Activated T-cell treated with anti-CD3 and anti-CD28 coated beads, Interleukin-2, amount 50 U/mL, for 4 hours (primary cell): ENCODE measurements at regions not wholly inside any gene's neighbourhood (a gene's known extent, or its start where the extent isn't known, plus 50 kb on each side); places are given as distances from the start of the nearest gene placed in this dataset.

Experiments used
- ATAC-seq, 2 donors: fragments of 200-7000 bp; cut with Tn5 transposase; one replicate each; pipeline ENCODE4 v1.10.0; 2021
- DNase-seq: peaks from one replicate; pipeline ENCODE4 v3.0.0-alpha.2; 2020
- H3K27me3 Mint-ChIP-seq: one replicate; pipeline ENCODE4 v1.8.0; 2021; ENCODE audit warnings: low read depth, mixed read lengths
- H3K36me3 Mint-ChIP-seq: one replicate; pipeline ENCODE4 v1.8.0; 2022; ENCODE audit warnings: mixed read lengths; ENCODE audit not compliant: insufficient read depth
- H3K4me1 Mint-ChIP-seq: one replicate; pipeline ENCODE4 v1.8.0; 2021; ENCODE audit warnings: low read depth, mixed read lengths
- H3K4me3 Mint-ChIP-seq: one replicate; pipeline ENCODE4 v1.8.0; 2021; ENCODE audit warnings: mild to moderate bottlenecking, moderate library complexity, mixed read lengths
- H3K9me3 Mint-ChIP-seq: one replicate; pipeline ENCODE4 v1.8.0; 2021; ENCODE audit warnings: mixed read lengths

GRCh38 chr3:31140470-31140869, 246.0 kb upstream of the GADL1 start:
- Mint-ChIP-seq H3K36me3 (no peaks in the 10 kb centered on the region), H3K9me3 (no peaks in the 10 kb centered on the region), H3K4me1 (no peaks in the 10 kb centered on the region), H3K4me3 (no peak overlapping the region), H3K27me3 (no peaks in the 10 kb centered on the region)
- DNase-seq (no peak), ATAC-seq (no peak)

- H3K4me1 Mint-ChIP-seq: no peaks in the 10 kb centered on the region
- ATAC-seq: no peak
- no peaks in the 10 kb centered on the region for H3K36me3 Mint-ChIP-seq
- H3K9me3 Mint-ChIP-seq: peaks cover 3% of the 10 kb centered on the region
- no peaks in the 10 kb centered on the region for H3K27me3 Mint-ChIP-seq
- H3K4me3 Mint-ChIP-seq: no peak overlapping the region
- DNase-seq: no peak
These were observed 247.7 kb upstream of the GADL1 start for GRCh38 chr3:31142139-31142538.

- Mint-ChIP-seq H3K4me1 (no peaks in the 10 kb centered on the region), H3K4me3 (no peak overlapping the region), H3K27me3 (no peaks in the 10 kb centered on the region), H3K36me3 (no peaks in the 10 kb centered on the region), H3K9me3 (peaks cover 3% of the 10 kb centered on the region)
- DNase-seq (no peak), ATAC-seq (no peak)
These were observed 248.1 kb upstream of the GADL1 start for GRCh38 chr3:31142543-31142942.

DNA sequence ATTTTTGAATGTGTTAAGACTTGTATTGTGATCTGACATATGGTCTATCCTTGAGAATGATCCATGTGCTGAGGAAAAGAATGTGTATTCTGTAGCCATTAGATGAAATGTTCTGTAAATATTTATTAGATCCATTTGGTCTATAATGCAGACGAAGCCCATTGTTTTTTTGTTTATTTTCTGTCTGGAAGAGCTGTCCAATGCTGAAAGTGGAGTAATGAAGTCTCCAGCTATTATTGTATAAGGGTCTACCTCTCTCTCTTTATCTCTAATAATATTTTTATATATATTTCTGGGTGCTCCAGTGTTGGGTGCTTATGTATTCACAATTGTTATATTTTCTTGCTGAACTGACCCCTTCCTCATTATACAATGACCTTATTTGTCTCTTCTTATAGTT, 250.6 kb upstream of the GADL1 start:
- H3K36me3 Mint-ChIP-seq: peaks cover 2% of the 10 kb centered on the region
- no peak overlapping the region for H3K4me3 Mint-ChIP-seq
- DNase-seq (no peak), ATAC-seq (no peak)
- peaks cover 13% of the 10 kb centered on the region for H3K9me3 Mint-ChIP-seq
- no peaks in the 10 kb centered on the region for H3K4me1 Mint-ChIP-seq
- H3K27me3 Mint-ChIP-seq: no peaks in the 10 kb centered on the region

GRCh38 chr3:31147550-31147949, 253.1 kb upstream of the GADL1 start:
- Mint-ChIP-seq H3K36me3 (peaks cover 4% of the 10 kb centered on the region), H3K27me3 (no peaks in the 10 kb centered on the region), H3K4me1 (no peaks in the 10 kb centered on the region), H3K9me3 (peaks cover 19% of the 10 kb centered on the region), H3K4me3 (no peak overlapping the region)
- DNase-seq (no peak), ATAC-seq (no peak)

- peaks cover 9% of the 10 kb centered on the region for H3K4me1 Mint-ChIP-seq
- H3K36me3 Mint-ChIP-seq: no peaks in the 10 kb centered on the region
- H3K4me3 Mint-ChIP-seq: peak overlapping the region; percentile 25
- no peaks in the 10 kb centered on the region for H3K27me3 Mint-ChIP-seq
- no peak for DNase-seq
- no peak for ATAC-seq
- H3K9me3 Mint-ChIP-seq: no peaks in the 10 kb centered on the region
These were observed 262.7 kb upstream of the GADL1 start for GRCh38 chr3:31157047-31157694.

- Mint-ChIP-seq H3K36me3 (no peaks in the 10 kb centered on the region), H3K4me3 (no peak overlapping the region), H3K9me3 (no peaks in the 10 kb centered on the region), H3K27me3 (no peaks in the 10 kb centered on the region), H3K4me1 (peaks cover 9% of the 10 kb centered on the region)
- DNase-seq: no peak
- no peak for ATAC-seq
These were observed 263.6 kb upstream of the GADL1 start for GRCh38 chr3:31157893-31158620.

GRCh38 chr3:31159331-31160039, 265.0 kb upstream of the GADL1 start:
- Mint-ChIP-seq H3K27me3 (no peaks in the 10 kb centered on the region), H3K36me3 (no peaks in the 10 kb centered on the region), H3K9me3 (no peaks in the 10 kb centered on the region), H3K4me1 (peaks cover 9% of the 10 kb centered on the region), H3K4me3 (no peak overlapping the region)
- DNase-seq (no peak), ATAC-seq (no peak)

GRCh38 chr3:31161889-31162288, 267.4 kb upstream of the GADL1 start:
- DNase-seq: no peak
- no peaks in the 10 kb centered on the region for H3K9me3 Mint-ChIP-seq
- no peaks in the 10 kb centered on the region for H3K27me3 Mint-ChIP-seq

DNA sequence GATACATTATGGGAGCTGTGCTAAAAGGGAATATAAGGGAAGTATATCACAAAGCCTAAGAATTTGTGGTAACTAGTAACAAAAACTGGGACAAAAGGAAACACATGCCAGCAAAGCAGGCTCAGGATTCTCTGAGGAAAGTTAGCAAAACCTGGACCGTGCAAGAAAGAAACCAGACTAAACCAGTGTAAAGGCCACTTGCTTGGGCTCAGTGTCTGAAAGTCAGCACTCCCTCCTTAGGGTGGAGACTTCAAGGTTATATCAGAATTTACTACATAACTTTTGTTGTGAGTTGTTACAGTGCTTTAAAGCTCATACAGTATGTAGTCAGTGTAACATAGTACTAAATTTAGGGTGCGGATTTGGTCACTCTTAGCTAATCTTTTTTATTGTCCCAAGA, 269.9 kb upstream of the GADL1 start:
- peaks cover 9% of the 10 kb centered on the region for H3K4me1 Mint-ChIP-seq
- ATAC-seq (no peak), DNase-seq (no peak)
- no peaks in the 10 kb centered on the region for H3K9me3 Mint-ChIP-seq
- no peaks in the 10 kb centered on the region for H3K36me3 Mint-ChIP-seq
- H3K27me3 Mint-ChIP-seq: no peaks in the 10 kb centered on the region
- H3K4me3 Mint-ChIP-seq: no peak overlapping the region

More at GRCh38 chr3:31161889-31162288, 267.4 kb upstream of the GADL1 start:
- H3K4me1 Mint-ChIP-seq: peaks cover 13% of the 10 kb centered on the region
- no peaks in the 10 kb centered on the region for H3K36me3 Mint-ChIP-seq
- no peak overlapping the region for H3K4me3 Mint-ChIP-seq
- no peak for ATAC-seq

GRCh38 chr3:31165399-31165860, 271.0 kb upstream of the GADL1 start:
- H3K4me3 Mint-ChIP-seq: no peak overlapping the region
- no peak for DNase-seq
- no peak for ATAC-seq
- no peaks in the 10 kb centered on the region for H3K36me3 Mint-ChIP-seq
- H3K27me3 Mint-ChIP-seq: no peaks in the 10 kb centered on the region
- no peaks in the 10 kb centered on the region for H3K9me3 Mint-ChIP-seq
- H3K4me1 Mint-ChIP-seq: peaks cover 9% of the 10 kb centered on the region

- Mint-ChIP-seq H3K36me3 (no peaks in the 10 kb centered on the region), H3K4me1 (peaks cover 11% of the 10 kb centered on the region), H3K9me3 (no peaks in the 10 kb centered on the region), H3K4me3 (no peak overlapping the region), H3K27me3 (no peaks in the 10 kb centered on the region)
- DNase-seq: no peak
- ATAC-seq: no peak
These were observed 271.9 kb upstream of the GADL1 start for GRCh38 chr3:31166249-31166885.

GRCh38 chr3:31167666-31168065, 273.2 kb upstream of the GADL1 start:
- Mint-ChIP-seq H3K9me3 (no peaks in the 10 kb centered on the region), H3K36me3 (no peaks in the 10 kb centered on the region), H3K4me1 (peaks cover 13% of the 10 kb centered on the region), H3K4me3 (no peak overlapping the region), H3K27me3 (no peaks in the 10 kb centered on the region)
- DNase-seq (no peak), ATAC-seq (no peak)

- ATAC-seq (no peak), DNase-seq (no peak)
- Mint-ChIP-seq H3K36me3 (no peaks in the 10 kb centered on the region), H3K4me3 (no peak overlapping the region), H3K9me3 (no peaks in the 10 kb centered on the region), H3K27me3 (no peaks in the 10 kb centered on the region), H3K4me1 (peaks cover 12% of the 10 kb centered on the region)
These were observed 276.6 kb upstream of the GADL1 start for GRCh38 chr3:31170932-31171670.
